H1 (cell line): ENCODE measurements at regions not wholly inside any gene's neighbourhood (a gene's known extent, or its start where the extent isn't known, plus 50 kb on each side); places are given as distances from the start of the nearest gene placed in this dataset.
A peak's percentile ranks its signal among the peaks of the same experiment; 100 is the strongest.

Experiments
- CTCF ChIA-PET: fragments of 300-600 bp; sonication (Branson Sonifier 250); formaldehyde crosslinking; loops from one replicate; lab custom pipeline; 2021; ENCODE audit not compliant: partially characterized antibody; lab: Charles Lee
- POLR2A ChIA-PET: fragments of 300-600 bp; sonication (Branson Sonifier 250); formaldehyde crosslinking; loops from one replicate; lab custom pipeline; 2021; ENCODE audit warnings: inconsistent platforms; ENCODE audit not compliant: partially characterized antibody; lab: Charles Lee
- DNase-seq, 2 experiments: peaks; one replicate each; pipeline versions ENCODE4 v3.0.0 to v3.0.0-alpha.2; 2010 to 2022; ENCODE audit warnings: low spot score in 2 of 2, low read depth in 1 of 2, mixed read lengths in 1 of 2
- FAIRE-seq: peaks from 2 replicates; lab custom pipeline; 2011; peaks lifted over from hg19 to GRCh38; lab: Jason Lieb, UNC
- H2AFZ ChIP-seq: 2 replicates; pipeline ENCODE4 v1.8.1; 2012; ENCODE audit warnings: low read length, inconsistent platforms
- H2AK5ac ChIP-seq: 2 replicates; pipeline ENCODE4 v1.6.1; 2013; ENCODE audit warnings: low read depth, low read length
- H2BK120ac ChIP-seq: replicated peaks from 2 replicates; pipeline ENCODE3; 2013; ENCODE audit warnings: low read depth, low read length, inconsistent platforms
- H2BK12ac ChIP-seq: 2 replicates; pipeline ENCODE4 v1.6.1; 2013; ENCODE audit warnings: low read depth, low read length
- H2BK15ac ChIP-seq: 2 replicates; pipeline ENCODE4 v1.6.1; 2013; ENCODE audit warnings: low read length
- H2BK20ac ChIP-seq: 2 replicates; pipeline ENCODE4 v1.6.1; 2013; ENCODE audit warnings: low read length
- H2BK5ac ChIP-seq: 2 replicates; pipeline ENCODE4 v1.6.1; 2013; ENCODE audit warnings: low read depth, low read length
- H3K14ac ChIP-seq: 2 replicates; pipeline ENCODE4 v1.6.1; 2013; ENCODE audit warnings: inconsistent platforms; ENCODE audit not compliant: insufficient read length
- H3K18ac ChIP-seq: 2 replicates; pipeline ENCODE4 v1.6.1; 2013; ENCODE audit warnings: low read length; ENCODE audit errors: extremely low read depth
- H3K23ac ChIP-seq: 2 replicates; pipeline ENCODE4 v1.6.1; 2013; ENCODE audit warnings: inconsistent platforms; ENCODE audit not compliant: insufficient read length
- H3K23me2 ChIP-seq: 2 replicates; pipeline ENCODE4 v1.6.1; 2013; ENCODE audit warnings: low read depth, low read length
- H3K27ac ChIP-seq: 2 replicates; pipeline ENCODE4 v1.6.1; 2011; ENCODE audit warnings: low read depth, low read length, inconsistent platforms
- H3K27me3 ChIP-seq, 4 experiments: replicated peaks in 1 of 4; 1 replicate in 1 of 4; 2 replicates in 3 of 4; pipeline versions ENCODE4 v1.6.1 to v1.8.1; 2011 to 2013; ENCODE audit warnings: low read length in 3 of 4, mild to moderate bottlenecking in 3 of 4, inconsistent platforms in 2 of 4, mixed read lengths in 2 of 4, moderate library complexity in 1 of 4; ENCODE audit not compliant: control insufficient read depth in 3 of 4, insufficient read depth in 3 of 4; ENCODE audit errors: extremely low read depth in 1 of 4
- H3K36me3 ChIP-seq, 4 experiments: 2 replicates each; pipeline versions ENCODE4 v1.6.1 to v1.8.1; 2011 to 2013; ENCODE audit warnings: mild to moderate bottlenecking in 4 of 4, low read length in 3 of 4, moderate library complexity in 2 of 4, control low read depth in 1 of 4, inconsistent platforms in 1 of 4; ENCODE audit not compliant: insufficient read depth in 4 of 4, control insufficient read depth in 2 of 4
- H3K4ac ChIP-seq: replicated peaks from 2 replicates; pipeline ENCODE3; 2013; ENCODE audit warnings: low read length, low read depth, mixed read lengths, inconsistent platforms; ENCODE audit not compliant: insufficient read length
- H3K4me1 ChIP-seq, 4 experiments: replicated peaks in 1 of 4; 1 replicate in 1 of 4; 2 replicates in 3 of 4; pipeline versions ENCODE4 v1.6.1 to v1.8.1; 2011 to 2013; ENCODE audit warnings: low read length in 3 of 4, inconsistent platforms in 2 of 4, mixed read lengths in 1 of 4; ENCODE audit not compliant: insufficient read depth in 4 of 4, control insufficient read depth in 3 of 4
- H3K4me2 ChIP-seq, 2 experiments: 2 replicates each; pipeline versions ENCODE4 v1.6.1 to v1.8.1; 2011 to 2013; ENCODE audit warnings: low read depth in 2 of 2, low read length in 2 of 2, control low read depth in 1 of 2, inconsistent platforms in 1 of 2, mild to moderate bottlenecking in 1 of 2; ENCODE audit not compliant: insufficient read depth in 1 of 2
- H3K4me3 ChIP-seq, 4 experiments: fragments of 200-600, 300-600 bp in 1 of 4; sonication (generic), shearing (Covaris generic), sonication (Bioruptor Twin) in 1 of 4; 2 replicates each; pipeline versions ENCODE4 v1.5.1 to v1.8.1; 2011 to 2016; ENCODE audit warnings: low read length in 4 of 4, low read depth in 3 of 4, control low read depth in 2 of 4, inconsistent platforms in 2 of 4, mild to moderate bottlenecking in 2 of 4, mixed read lengths in 1 of 4, moderate library complexity in 1 of 4; ENCODE audit not compliant: insufficient read depth in 2 of 4; ENCODE audit errors: extremely low read depth in 1 of 4
- H3K56ac ChIP-seq: replicated peaks from 2 replicates; pipeline ENCODE3; 2013; ENCODE audit warnings: low read depth, mild to moderate bottlenecking, mixed read lengths, low read length, inconsistent platforms; ENCODE audit not compliant: insufficient read length
- H3K79me1 ChIP-seq: 2 replicates; pipeline ENCODE4 v1.6.1; 2013; ENCODE audit warnings: low read depth, low read length, control low read depth
- H3K79me2 ChIP-seq, 2 experiments: 2 replicates each; pipeline versions ENCODE4 v1.6.1 to v1.8.1; 2012 to 2013; ENCODE audit warnings: low read length in 2 of 2, mild to moderate bottlenecking in 2 of 2, inconsistent platforms in 1 of 2; ENCODE audit not compliant: insufficient read depth in 2 of 2, control insufficient read depth in 1 of 2
- H3K9ac ChIP-seq, 4 experiments: replicated peaks in 1 of 4; 1 replicate in 1 of 4; 2 replicates in 3 of 4; pipeline versions ENCODE4 v1.6.1 to v1.8.1; 2011 to 2013; ENCODE audit warnings: low read depth in 3 of 4, low read length in 3 of 4, control low read depth in 2 of 4, mild to moderate bottlenecking in 2 of 4, moderate library complexity in 2 of 4, inconsistent platforms in 1 of 4; ENCODE audit errors: extremely low read depth in 1 of 4
- H3K9me3 ChIP-seq, 2 experiments: 2 replicates each; pipeline versions ENCODE4 v1.6.1 to v1.8.1; 2012 to 2013; ENCODE audit warnings: mild to moderate bottlenecking in 2 of 2, moderate library complexity in 2 of 2, control low read depth in 1 of 2, inconsistent platforms in 1 of 2, low read depth in 1 of 2, low read length in 1 of 2, mixed read lengths in 1 of 2; ENCODE audit not compliant: insufficient read depth in 2 of 2
- H4K20me1 ChIP-seq, 2 experiments: replicated peaks in 1 of 2; 2 replicates each; pipeline versions ENCODE3 to v1.8.1; 2011 to 2013; ENCODE audit warnings: inconsistent platforms in 2 of 2, low read length in 2 of 2, mild to moderate bottlenecking in 1 of 2; ENCODE audit not compliant: insufficient read depth in 2 of 2, control insufficient read depth in 1 of 2
- H4K5ac ChIP-seq: 2 replicates; pipeline ENCODE4 v1.6.1; 2013; ENCODE audit warnings: low read length, low read depth, mixed read lengths, inconsistent platforms; ENCODE audit not compliant: insufficient read length
- H4K8ac ChIP-seq: 2 replicates; pipeline ENCODE4 v1.8.0; 2013; ENCODE audit warnings: mild to moderate bottlenecking, moderate library complexity, low read length, inconsistent platforms; ENCODE audit not compliant: insufficient read depth; ENCODE audit errors: extremely low read depth
- H4K91ac ChIP-seq: replicated peaks from 2 replicates; pipeline ENCODE3; 2013; ENCODE audit warnings: low read length, mixed read lengths, inconsistent platforms; ENCODE audit not compliant: insufficient read length
- CEBPB ChIP-seq: IDR thresholded peaks from 2 replicates; pipeline ENCODE4 v1.6.1; 2012; ENCODE audit warnings: low read depth, low read length
- CTBP2 ChIP-seq: IDR thresholded peaks from 2 replicates; pipeline ENCODE4 v1.7.0; 2011; ENCODE audit warnings: borderline replicate concordance, mild to moderate bottlenecking, moderate library complexity, mixed read lengths, low read length; ENCODE audit not compliant: insufficient read depth, insufficient read length
- WGBS, 2 experiments: shearing (Covaris generic) in 1 of 2; methylation state at CpG; one replicate each; pipeline versions ENCODE4 v1.1.6 to v1.1.7; 2013 to 2015; ENCODE audit warnings: low lambda C conversion rate in 2 of 2, mixed read lengths in 2 of 2, inconsistent platforms in 1 of 2, low coverage in 1 of 2, missing lambda C conversion rate in 1 of 2; ENCODE audit not compliant: insufficient replicate concordance in 2 of 2, insufficient coverage in 1 of 2, insufficient read length in 1 of 2; ENCODE audit errors: extremely low coverage in 1 of 2, missing lambda C conversion rate in 1 of 2; 5-methylcytosine and 5-hydroxymethylcytosine counted together

DNA sequence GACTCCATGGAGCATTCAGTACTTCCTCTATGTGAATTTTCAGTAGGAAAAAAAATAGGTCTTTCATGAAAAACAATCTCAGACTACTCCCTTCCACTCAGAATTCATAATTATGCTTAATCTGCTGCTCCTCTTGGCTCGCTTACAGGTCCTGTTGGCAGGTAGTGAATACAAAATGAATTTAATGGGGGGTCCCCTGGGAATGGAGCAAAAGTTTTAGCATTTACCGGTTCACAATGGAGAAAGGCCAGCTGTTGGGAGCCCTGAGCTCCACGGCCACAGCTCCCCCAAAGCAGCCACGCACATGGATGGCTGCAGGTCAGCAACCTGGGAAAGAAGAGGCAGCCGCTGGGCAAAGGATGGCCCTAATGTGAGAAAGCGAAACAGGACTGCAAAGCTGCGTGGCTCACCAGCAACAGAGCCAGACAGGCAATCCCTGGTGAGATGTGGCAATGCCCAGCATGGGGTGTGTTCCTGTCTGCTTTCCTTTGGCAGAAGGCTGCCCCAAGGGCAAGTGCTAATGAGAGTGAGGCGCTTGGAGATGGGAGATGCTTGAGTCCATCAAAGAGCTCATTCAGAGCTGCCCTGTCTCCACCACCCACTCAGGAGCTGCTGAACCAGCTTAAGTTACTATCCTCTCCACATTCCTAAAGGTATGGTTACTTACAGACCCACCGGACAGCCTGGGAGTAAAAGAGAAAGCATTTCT is 447.4 kb downstream of the EPHA4 start:
- Histone ChIP-seq H4K91ac (no peak overlapping the region), H3K23ac (no peak overlapping the region), H2BK12ac (no peak overlapping the region), H3K4ac (no peak overlapping the region), H2BK20ac (no peak overlapping the region), H3K14ac (no peak overlapping the region), H3K4me1 (peaks cover 0 to 3% (median 2%) of the 10 kb centered on the region in 4 experiments; a peak in 1 of 7 replicates), H2AK5ac (no peak overlapping the region), H2BK5ac (no peak overlapping the region), H3K18ac (no peak overlapping the region), H2AFZ (0 out of 2 replicates have a peak overlapping the region, but pooled peaks have one; percentile 50), H2BK15ac (no peak overlapping the region), H2BK120ac (no peak overlapping the region), H3K9me3 (peaks cover 0 to 14% of the 10 kb centered on the region in 2 experiments; a peak in 1 of 4 replicates), H3K4me3 (no peak overlapping the region), H3K79me1 (no peaks in the 10 kb centered on the region), H3K27me3 (no peaks in the 10 kb centered on the region), H3K56ac (no peak overlapping the region), H4K8ac (no peak overlapping the region), H4K20me1 (no peaks in the 10 kb centered on the region), H3K23me2 (no peaks in the 10 kb centered on the region), H3K27ac (no peak overlapping the region), H3K4me2 (no peak overlapping the region), H3K79me2 (no peaks in the 10 kb centered on the region), H4K5ac (no peak overlapping the region), H3K36me3 (no peaks in the 10 kb centered on the region; a peak in 1 of 8 replicates), H3K9ac (no peak overlapping the region)
- peak in 1 of 2 experiments; percentile 49 for DNase-seq
- no peak for TF ChIP-seq CTBP2
- peak; percentile 64 for TF ChIP-seq CEBPB
- peak; percentile 28 for FAIRE-seq
- CTCF ChIA-PET = interaction anchor here (0.7 to 1.4 kb wide), 4 partner anchors 23 to 959 kb away, joined by 3 to 4 read pairs (median 3); no protein-coding TSS in a partner anchor
- POLR2A ChIA-PET = interaction anchor here (1.0 kb wide), 1 partner anchor 32 kb away, joined by 3 read pairs; no protein-coding TSS in a partner anchor
- 81% methylated on average over 9 of the region's 9 CpGs; no CpG with 5 or more reads in 1 of the 2 experiments for WGBS, 2 experiments
